ENCODE measurements at regions not wholly inside any gene's neighbourhood (a gene's known extent, or its start where the extent isn't known, plus 50 kb on each side); places are given as distances from the start of the nearest gene placed in this dataset.
"Not testable (repeated sequence)": the region's sequence is repeated elsewhere in the genome, so short reads cannot be mapped to it uniquely, and the experiment has no call there.

DNA sequence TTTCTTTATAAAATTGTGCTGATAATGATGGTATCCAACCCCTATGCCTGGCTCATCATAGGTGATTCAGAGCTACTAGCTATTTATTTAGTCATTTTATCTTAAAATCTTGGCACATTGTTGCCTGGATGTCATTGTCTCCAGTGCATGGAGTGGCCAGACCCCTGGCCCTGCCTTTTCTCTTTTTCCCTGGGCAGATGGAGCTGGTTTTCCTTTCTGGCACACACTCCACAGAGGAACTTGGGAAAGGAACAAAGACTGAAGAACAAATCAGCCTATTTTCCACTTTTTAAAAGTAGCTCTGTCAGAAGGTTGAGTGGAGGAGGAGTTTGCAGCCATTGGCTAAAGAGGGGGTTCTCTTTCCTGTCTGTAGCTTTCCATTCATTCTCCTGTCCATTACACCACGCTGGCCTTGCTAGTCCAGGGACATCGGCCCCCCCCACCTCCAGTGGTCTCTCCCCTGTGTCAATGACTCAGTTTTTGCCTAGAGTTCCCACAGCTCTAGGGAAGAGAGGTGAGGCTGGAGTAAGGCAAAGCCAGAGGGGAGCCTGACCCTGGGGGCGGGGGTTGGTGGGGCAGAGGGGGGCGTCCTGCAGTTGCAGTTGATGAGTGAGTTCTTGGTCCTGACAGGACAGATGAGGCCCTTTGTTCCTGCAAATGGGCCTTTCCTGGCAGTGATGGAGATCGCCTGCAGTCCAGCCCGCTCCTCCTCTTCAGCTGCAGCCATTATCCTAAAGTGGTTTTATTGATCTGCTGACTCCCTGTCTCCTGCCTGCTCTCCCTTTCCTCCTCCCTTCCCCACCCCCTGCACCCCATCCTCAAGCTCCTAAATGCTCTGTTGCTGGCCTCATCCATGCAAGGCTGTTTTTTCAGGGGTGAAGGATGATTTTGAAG lies 774.5 kb downstream of the DHX35 start:
- H3K4me3 ChIP-seq (ENCODE audit: low read length), result no peak overlapping the region
- DNase-seq (ENCODE audit: low read depth), result no peak
- TF ChIP-seq, protein P1, sequence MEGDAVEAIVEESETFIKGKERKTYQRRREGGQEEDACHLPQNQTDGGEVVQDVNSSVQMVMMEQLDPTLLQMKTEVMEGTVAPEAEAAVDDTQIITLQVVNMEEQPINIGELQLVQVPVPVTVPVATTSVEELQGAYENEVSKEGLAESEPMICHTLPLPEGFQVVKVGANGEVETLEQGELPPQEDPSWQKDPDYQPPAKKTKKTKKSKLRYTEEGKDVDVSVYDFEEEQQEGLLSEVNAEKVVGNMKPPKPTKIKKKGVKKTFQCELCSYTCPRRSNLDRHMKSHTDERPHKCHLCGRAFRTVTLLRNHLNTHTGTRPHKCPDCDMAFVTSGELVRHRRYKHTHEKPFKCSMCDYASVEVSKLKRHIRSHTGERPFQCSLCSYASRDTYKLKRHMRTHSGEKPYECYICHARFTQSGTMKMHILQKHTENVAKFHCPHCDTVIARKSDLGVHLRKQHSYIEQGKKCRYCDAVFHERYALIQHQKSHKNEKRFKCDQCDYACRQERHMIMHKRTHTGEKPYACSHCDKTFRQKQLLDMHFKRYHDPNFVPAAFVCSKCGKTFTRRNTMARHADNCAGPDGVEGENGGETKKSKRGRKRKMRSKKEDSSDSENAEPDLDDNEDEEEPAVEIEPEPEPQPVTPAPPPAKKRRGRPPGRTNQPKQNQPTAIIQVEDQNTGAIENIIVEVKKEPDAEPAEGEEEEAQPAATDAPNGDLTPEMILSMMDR (IDR thresholded peaks at IDR 0.05; ENCODE audit: insufficient read depth, low read depth, low read length, missing control alignments), result no peak

DNA sequence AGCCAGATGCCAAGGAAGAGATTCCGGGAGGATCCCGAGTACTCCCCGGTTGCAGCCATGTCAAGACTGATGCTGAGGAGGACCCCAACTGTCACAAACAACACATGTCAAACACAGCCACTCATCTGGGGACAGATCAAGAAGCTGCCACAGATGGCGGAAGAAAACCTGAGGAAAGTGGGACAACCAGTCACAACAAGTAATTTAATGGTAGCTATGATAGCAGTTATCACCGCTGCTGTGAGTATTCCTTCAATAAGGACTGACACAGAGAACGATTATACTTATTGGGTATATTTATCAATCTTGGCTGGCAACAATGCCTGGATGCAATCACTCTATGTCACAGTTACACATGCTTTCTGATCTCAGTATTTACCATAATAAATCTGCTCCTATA lies 763.4 kb downstream of the DHX35 start:
- DNase-seq (ENCODE audit: low read depth); H3K4me3 ChIP-seq (ENCODE audit: low read length): not testable (repeated sequence)

DNA sequence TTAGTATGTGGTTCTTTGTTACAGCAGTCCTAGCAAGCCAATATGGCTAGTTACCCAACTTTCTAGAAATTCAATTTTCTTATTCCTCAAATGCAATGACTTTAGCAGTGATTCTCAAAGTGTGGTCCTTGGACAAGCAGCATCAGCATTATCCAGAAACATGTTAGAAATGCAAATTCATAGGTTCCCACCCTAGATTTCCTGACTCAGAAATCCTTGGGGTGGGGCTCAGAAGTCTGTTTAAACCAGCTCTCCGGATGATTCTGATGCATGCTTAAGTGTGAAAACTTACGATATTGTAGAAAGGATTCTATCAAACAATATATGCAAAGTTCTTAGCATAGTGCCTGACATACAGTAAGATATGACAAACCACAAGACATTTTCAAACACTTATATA lies 757.1 kb downstream of the DHX35 start:
- no peak for DNase-seq (ENCODE audit: low read depth)
- no peak overlapping the region for H3K4me3 ChIP-seq (ENCODE audit: low read length)
- TF ChIP-seq, protein P1 (IDR thresholded peaks at IDR 0.05; ENCODE audit: insufficient read depth, low read depth, low read length, missing control alignments), result no peak

DNA sequence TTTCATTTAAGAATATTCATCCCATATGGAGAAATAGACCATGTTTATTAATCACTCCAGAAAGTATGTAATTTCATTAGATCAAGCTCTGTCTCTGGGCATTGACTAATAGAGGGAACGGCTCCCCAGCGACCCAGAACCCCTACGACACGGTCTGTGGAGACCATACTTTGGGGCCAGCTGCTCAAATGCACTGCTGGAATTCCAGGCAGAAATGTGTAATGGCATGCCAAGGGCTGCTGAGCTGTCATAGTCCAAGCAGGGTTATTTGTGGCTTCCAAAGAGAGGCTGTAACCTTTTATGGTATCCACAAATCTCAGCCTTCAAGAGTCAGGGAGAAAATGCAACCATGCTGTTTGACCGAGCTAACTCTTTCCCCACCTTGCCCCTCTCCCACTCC lies 755.8 kb downstream of the DHX35 start:
- no peak for DNase-seq (ENCODE audit: low read depth)
- TF ChIP-seq, protein P1 (IDR thresholded peaks at IDR 0.05; ENCODE audit: insufficient read depth, low read depth, low read length, missing control alignments), result no peak
- no peak overlapping the region for H3K4me3 ChIP-seq (ENCODE audit: low read length)

DNA sequence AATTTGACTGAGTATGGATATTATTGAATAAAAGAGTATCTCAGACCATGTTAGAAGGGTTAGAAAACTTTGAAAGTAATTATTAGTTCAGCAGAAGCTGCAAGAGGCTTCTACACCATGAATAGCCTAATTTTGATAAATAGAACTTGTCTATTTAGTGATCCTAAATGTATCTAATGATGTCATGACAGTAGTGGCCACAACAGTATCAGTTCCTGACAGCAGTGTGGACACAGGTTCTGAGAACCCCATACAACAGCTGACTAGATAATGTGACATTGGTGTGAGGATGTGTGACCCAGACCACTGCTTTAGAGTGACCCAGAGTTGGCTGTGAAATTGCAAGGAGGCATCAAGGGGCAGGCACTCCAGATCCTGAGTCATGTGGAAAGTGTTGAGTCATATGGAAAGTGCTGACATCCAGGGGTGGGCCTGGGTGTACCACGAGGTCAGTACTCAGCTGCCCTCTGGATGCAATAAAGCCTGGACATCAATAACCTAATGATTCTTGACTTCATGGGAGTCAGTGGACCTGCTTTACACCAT lies 754.7 kb downstream of the DHX35 start:
- TF ChIP-seq, protein P1 (IDR thresholded peaks at IDR 0.05; ENCODE audit: insufficient read depth, low read depth, low read length, missing control alignments), result no peak
- DNase-seq (ENCODE audit: low read depth), result peak; percentile 4
- no peak overlapping the region for H3K4me3 ChIP-seq (ENCODE audit: low read length)

DNA sequence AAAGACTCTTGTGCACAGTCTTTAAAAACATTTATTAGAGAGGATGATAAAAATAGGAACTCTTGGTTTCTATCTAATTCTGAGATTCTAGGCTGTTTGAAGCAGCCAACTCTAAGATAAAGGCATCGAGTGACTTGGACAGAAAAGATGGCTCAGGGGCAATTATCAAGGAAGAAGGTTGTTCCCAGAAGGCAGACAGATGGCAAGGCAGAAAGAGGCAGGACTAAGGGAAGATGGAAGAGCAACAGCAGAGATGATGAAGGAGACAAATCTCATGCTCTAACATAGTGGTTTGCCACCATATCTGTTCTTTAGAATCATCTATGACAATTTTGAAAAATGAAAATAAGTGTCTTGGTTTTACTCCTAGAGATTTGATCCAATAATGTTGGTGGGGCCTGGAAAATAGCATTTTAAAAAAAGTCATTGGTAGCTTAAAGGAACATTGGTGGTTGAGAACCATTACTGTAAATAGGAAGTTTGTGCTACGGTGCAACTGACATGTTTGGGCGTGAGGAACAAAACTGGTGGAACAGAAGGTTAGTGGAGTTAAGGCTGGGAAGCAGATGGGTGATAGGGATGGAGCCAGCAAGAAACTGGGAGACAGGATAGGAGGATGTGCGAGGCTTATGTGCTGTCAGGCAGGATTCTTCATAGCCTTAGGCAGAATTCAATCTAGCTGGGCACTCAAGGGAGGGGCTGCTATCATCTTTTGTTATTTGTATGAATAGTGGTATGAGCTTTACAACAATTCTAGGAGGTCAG lies 751.1 kb downstream of the DHX35 start:
- TF ChIP-seq, protein P1 (IDR thresholded peaks at IDR 0.05; ENCODE audit: insufficient read depth, low read depth, low read length, missing control alignments), result no peak
- no peak overlapping the region for H3K4me3 ChIP-seq (ENCODE audit: low read length)
- DNase-seq (ENCODE audit: low read depth), result no peak

DNA sequence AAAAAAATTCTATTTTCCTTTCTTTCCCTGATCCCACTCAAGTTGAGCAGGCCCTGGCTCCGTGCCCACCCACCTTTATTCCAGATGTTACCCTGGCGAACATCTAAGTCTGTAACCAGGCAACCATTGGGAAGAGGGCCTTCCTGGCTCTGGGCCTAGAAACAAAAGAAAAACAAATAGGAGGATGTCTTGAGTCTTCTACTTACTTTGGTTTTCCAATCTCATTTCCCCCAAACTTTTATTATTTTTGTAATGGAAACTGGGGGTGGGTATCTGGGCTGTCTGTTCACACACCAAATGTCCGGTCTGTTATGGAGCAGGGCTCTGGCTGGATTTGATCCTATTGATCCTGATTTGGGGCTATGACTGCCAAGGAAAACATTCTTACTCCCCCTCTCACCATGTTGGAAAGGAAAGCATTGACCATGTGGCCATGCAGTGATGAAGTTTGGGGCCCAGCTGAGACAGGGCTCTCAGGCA lies 744.1 kb downstream of the DHX35 start:
- H3K4me3 ChIP-seq (ENCODE audit: low read length), result no peak overlapping the region
- no peak for DNase-seq (ENCODE audit: low read depth)
- TF ChIP-seq, protein P1 (IDR thresholded peaks at IDR 0.05; ENCODE audit: insufficient read depth, low read depth, low read length, missing control alignments), result no peak

All from epithelial cell of esophagus (primary cell).